Transverse colon (tissue), 4 donors: ENCODE measurements at regions not wholly inside any gene's neighbourhood (a gene's known extent, or its start where the extent isn't known, plus 50 kb on each side); places are given as distances from the start of the nearest gene placed in this dataset.
"Not testable (repeated sequence)": the region's sequence is repeated elsewhere in the genome, so short reads cannot be mapped to it uniquely, and the experiment has no call there.

Experiments
- CTCF ChIP-seq, 5 experiments: fragments of 200-600 bp in 3 of 5; fragments of 450-650 bp in 2 of 5; sonication (generic) in 3 of 5; IDR thresholded peaks; 1 replicate in 2 of 5; 2 replicates in 3 of 5; pipeline ENCODE4 v1.5.1; 2016 to 2017; ENCODE audit warnings: antibody characterized with exemption in 5 of 5, inconsistent platforms in 3 of 5, mild to moderate bottlenecking in 2 of 5, moderate library complexity in 1 of 5
- POLR2AphosphoS5 ChIP-seq, 3 donors: sonication (generic); formaldehyde crosslinking; IDR thresholded peaks; one replicate each; pipeline ENCODE4 v1.6.1; 2016; ENCODE audit warnings: antibody characterized with exemption in 3 of 3

GRCh38 chr6:126892869-126893268, 225.6 kb upstream of the RSPO3 start:
- not testable (repeated sequence) for TF ChIP-seq POLR2AphosphoS5, CTCF (IDR thresholded peaks at IDR 0.05)
